ENCODE measurements at regions not wholly inside any gene's neighbourhood (a gene's known extent, or its start where the extent isn't known, plus 50 kb on each side); places are given as distances from the start of the nearest gene placed in this dataset.

DNA sequence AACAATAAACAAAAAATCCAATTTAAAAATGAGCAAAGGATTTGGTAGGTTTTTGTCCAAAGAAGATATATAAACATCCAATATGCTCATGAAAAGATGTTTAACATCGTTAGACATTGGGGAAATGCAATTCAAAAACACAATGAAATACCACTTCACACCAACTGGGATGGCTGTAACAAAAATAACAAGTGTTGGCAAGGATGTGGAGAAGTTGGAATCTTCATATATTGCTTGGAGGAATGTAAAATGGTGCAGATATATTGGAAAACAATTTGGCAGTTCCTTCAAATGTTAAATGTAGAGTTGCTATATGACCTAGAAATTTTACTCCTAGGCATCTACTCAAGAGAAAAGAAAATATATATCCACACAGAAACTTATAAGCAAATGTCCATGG lies 224.3 kb downstream of the AUH start:
- TF ChIP-seq, protein P1, sequence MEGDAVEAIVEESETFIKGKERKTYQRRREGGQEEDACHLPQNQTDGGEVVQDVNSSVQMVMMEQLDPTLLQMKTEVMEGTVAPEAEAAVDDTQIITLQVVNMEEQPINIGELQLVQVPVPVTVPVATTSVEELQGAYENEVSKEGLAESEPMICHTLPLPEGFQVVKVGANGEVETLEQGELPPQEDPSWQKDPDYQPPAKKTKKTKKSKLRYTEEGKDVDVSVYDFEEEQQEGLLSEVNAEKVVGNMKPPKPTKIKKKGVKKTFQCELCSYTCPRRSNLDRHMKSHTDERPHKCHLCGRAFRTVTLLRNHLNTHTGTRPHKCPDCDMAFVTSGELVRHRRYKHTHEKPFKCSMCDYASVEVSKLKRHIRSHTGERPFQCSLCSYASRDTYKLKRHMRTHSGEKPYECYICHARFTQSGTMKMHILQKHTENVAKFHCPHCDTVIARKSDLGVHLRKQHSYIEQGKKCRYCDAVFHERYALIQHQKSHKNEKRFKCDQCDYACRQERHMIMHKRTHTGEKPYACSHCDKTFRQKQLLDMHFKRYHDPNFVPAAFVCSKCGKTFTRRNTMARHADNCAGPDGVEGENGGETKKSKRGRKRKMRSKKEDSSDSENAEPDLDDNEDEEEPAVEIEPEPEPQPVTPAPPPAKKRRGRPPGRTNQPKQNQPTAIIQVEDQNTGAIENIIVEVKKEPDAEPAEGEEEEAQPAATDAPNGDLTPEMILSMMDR (IDR thresholded peaks at IDR 0.05; ENCODE audit: insufficient read depth, low read depth, low read length) = no peak
- no peak for TF ChIP-seq EZH2 (IDR thresholded peaks at IDR 0.05; ENCODE audit: insufficient read depth, low read length)
- H3K9ac ChIP-seq (ENCODE audit: low read length) = no peak overlapping the region
- H3K36me3 ChIP-seq (ENCODE audit: insufficient read depth, low read length) = no peaks in the 10 kb centered on the region
- no peak overlapping the region for H3K4me3 ChIP-seq (ENCODE audit: insufficient read depth, low read depth, low read length)
- H3K4me1 ChIP-seq (ENCODE audit: insufficient read depth, low read length) = no peaks in the 10 kb centered on the region
- DNase-seq (ENCODE audit: low read depth) (no peak), FAIRE-seq (no peak)
- H3K27ac Mint-ChIP-seq (ENCODE audit: unreplicated experiment) = no peak overlapping the region
- H3K27me3 Mint-ChIP-seq (ENCODE audit: low read depth, unreplicated experiment) = no peaks in the 10 kb centered on the region
- no peaks in the 10 kb centered on the region for H4K20me1 ChIP-seq (ENCODE audit: insufficient read depth, low read length)
- H3K4me1 Mint-ChIP-seq (ENCODE audit: low read depth, unreplicated experiment) = no peaks in the 10 kb centered on the region
- no peaks in the 10 kb centered on the region for H3K27me3 ChIP-seq (ENCODE audit: insufficient read depth, low read length)
- peaks cover 1% of the 10 kb centered on the region for H3K9me3 Mint-ChIP-seq (ENCODE audit: unreplicated experiment)
- no peaks in the 10 kb centered on the region for H3K36me3 Mint-ChIP-seq (ENCODE audit: low read depth, unreplicated experiment)
- no peaks in the 10 kb centered on the region for H3K9me3 ChIP-seq (ENCODE audit: insufficient read depth, low read depth, low read length)
- no peaks in the 10 kb centered on the region for H3K79me2 ChIP-seq (ENCODE audit: insufficient read depth, low read length)
- H3K27ac ChIP-seq (ENCODE audit: low read depth, low read length) = no peak overlapping the region
- no peak overlapping the region for H3K4me3 Mint-ChIP-seq (ENCODE audit: unreplicated experiment)
- no peak overlapping the region for H3K4me2 ChIP-seq (ENCODE audit: low read length)
- H2AFZ ChIP-seq (ENCODE audit: low read depth, low read length) = no peak overlapping the region

DNA sequence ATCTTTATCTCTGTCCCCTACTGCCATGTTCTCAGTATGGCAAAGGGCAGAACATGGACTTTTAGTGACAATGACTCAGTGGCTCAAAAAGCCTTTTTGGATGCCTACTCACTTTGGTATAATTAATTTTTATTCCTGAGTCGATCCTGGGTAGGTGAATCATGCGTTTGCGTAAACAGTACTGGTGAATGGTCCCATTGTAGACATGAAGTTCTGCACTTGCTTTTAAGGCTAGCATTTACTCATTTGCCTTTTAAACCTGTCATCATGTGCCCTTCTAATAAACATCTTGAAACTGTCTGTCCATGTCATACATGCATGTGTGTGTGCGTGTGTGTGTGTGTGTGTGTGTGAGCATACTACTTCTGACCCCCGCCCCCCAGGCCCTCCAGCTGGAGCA lies 223.0 kb downstream of the AUH start:
- Mint-ChIP-seq H3K27ac (ENCODE audit: unreplicated experiment) (no peak overlapping the region), H3K27me3 (ENCODE audit: low read depth, unreplicated experiment) (no peaks in the 10 kb centered on the region), H3K4me3 (ENCODE audit: unreplicated experiment) (no peak overlapping the region), H3K4me1 (ENCODE audit: low read depth, unreplicated experiment) (no peaks in the 10 kb centered on the region), H3K36me3 (ENCODE audit: low read depth, unreplicated experiment) (no peaks in the 10 kb centered on the region), H3K9me3 (ENCODE audit: unreplicated experiment) (peaks cover 1% of the 10 kb centered on the region)
- Histone ChIP-seq H3K9ac (ENCODE audit: low read length) (no peak overlapping the region), H3K36me3 (ENCODE audit: insufficient read depth, low read length) (no peaks in the 10 kb centered on the region), H2AFZ (ENCODE audit: low read depth, low read length) (no peak overlapping the region), H3K27ac (ENCODE audit: low read depth, low read length) (no peak overlapping the region), H3K4me1 (ENCODE audit: insufficient read depth, low read length) (no peaks in the 10 kb centered on the region), H4K20me1 (ENCODE audit: insufficient read depth, low read length) (no peaks in the 10 kb centered on the region), H3K79me2 (ENCODE audit: insufficient read depth, low read length) (no peaks in the 10 kb centered on the region), H3K4me3 (ENCODE audit: insufficient read depth, low read depth, low read length) (no peak overlapping the region), H3K4me2 (ENCODE audit: low read length) (no peak overlapping the region), H3K27me3 (ENCODE audit: insufficient read depth, low read length) (no peaks in the 10 kb centered on the region), H3K9me3 (ENCODE audit: insufficient read depth, low read depth, low read length) (no peaks in the 10 kb centered on the region)
- FAIRE-seq (no peak), DNase-seq (ENCODE audit: low read depth) (peak; percentile 68)
- TF ChIP-seq EZH2 (IDR thresholded peaks at IDR 0.05; ENCODE audit: insufficient read depth, low read length) = no peak
- TF ChIP-seq, protein P1 (IDR thresholded peaks at IDR 0.05; ENCODE audit: insufficient read depth, low read depth, low read length) = no peak

DNA sequence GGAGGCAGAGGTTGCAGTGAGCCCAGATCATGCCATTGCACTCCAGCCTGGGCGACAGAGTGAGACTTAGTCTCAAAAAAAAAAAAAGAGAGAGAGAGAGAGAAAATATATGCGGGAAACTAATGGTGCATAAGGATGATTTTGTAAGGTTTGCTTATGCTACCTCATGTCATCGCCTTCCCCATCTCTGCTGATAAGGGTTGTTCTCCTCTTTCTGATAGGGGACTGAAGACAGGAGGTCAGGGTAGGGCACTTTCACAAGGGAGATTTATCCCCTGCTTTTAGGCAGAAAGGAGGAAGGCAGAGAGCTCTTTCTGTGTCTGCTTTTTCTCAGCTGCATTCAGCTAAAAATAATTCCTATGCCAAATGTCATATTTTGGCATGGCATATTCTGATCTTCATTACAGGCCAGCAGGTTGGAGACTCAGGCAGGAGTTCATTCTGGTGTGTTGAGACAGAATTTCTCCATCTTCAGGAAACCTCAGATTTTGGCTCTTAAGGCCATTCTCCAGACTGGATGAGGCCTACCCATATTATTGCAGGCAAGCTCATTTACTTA lies 220.2 kb downstream of the AUH start:
- no peaks in the 10 kb centered on the region for H3K27me3 ChIP-seq (ENCODE audit: insufficient read depth, low read length)
- no peak for FAIRE-seq
- Mint-ChIP-seq H3K27me3 (ENCODE audit: low read depth, unreplicated experiment) (no peaks in the 10 kb centered on the region), H3K4me1 (ENCODE audit: low read depth, unreplicated experiment) (no peaks in the 10 kb centered on the region), H3K9me3 (ENCODE audit: unreplicated experiment) (peaks cover 4% of the 10 kb centered on the region), H3K4me3 (ENCODE audit: unreplicated experiment) (no peak overlapping the region), H3K36me3 (ENCODE audit: low read depth, unreplicated experiment) (peaks cover 2% of the 10 kb centered on the region), H3K27ac (ENCODE audit: unreplicated experiment) (no peak overlapping the region)
- no peak overlapping the region for H3K4me3 ChIP-seq (ENCODE audit: insufficient read depth, low read depth, low read length)
- no peak overlapping the region for H3K27ac ChIP-seq (ENCODE audit: low read depth, low read length)
- no peaks in the 10 kb centered on the region for H3K9me3 ChIP-seq (ENCODE audit: insufficient read depth, low read depth, low read length)
- H3K36me3 ChIP-seq (ENCODE audit: insufficient read depth, low read length) = no peaks in the 10 kb centered on the region
- no peak overlapping the region for H3K9ac ChIP-seq (ENCODE audit: low read length)
- TF ChIP-seq, protein P1 (IDR thresholded peaks at IDR 0.05; ENCODE audit: insufficient read depth, low read depth, low read length) = no peak
- no peak for TF ChIP-seq EZH2 (IDR thresholded peaks at IDR 0.05; ENCODE audit: insufficient read depth, low read length)
- no peaks in the 10 kb centered on the region for H4K20me1 ChIP-seq (ENCODE audit: insufficient read depth, low read length)
- no peak overlapping the region for H2AFZ ChIP-seq (ENCODE audit: low read depth, low read length)
- DNase-seq (ENCODE audit: low read depth) = no peak
- no peak overlapping the region for H3K4me2 ChIP-seq (ENCODE audit: low read length)
- H3K79me2 ChIP-seq (ENCODE audit: insufficient read depth, low read length) = no peaks in the 10 kb centered on the region
- no peaks in the 10 kb centered on the region for H3K4me1 ChIP-seq (ENCODE audit: insufficient read depth, low read length)

All from astrocyte (in vitro differentiated cells and primary cell).